Motor neuron (in vitro differentiated cells): ENCODE measurements at regions not wholly inside any gene's neighbourhood (a gene's known extent, or its start where the extent isn't known, plus 50 kb on each side); places are given as distances from the start of the nearest gene placed in this dataset.
"Not testable (repeated sequence)": the region's sequence is repeated elsewhere in the genome, so short reads cannot be mapped to it uniquely, and the experiment has no call there.

ENCODE experiments used
- ATAC-seq, 8 experiments: fragments of 200-7000 bp; cut with Tn5 transposase; replicated peaks in 6 of 8; 2 replicates each; pipeline ENCODE4 v1.8.0; 2021; ENCODE audit warnings: mild to moderate bottlenecking in 8 of 8, moderate library complexity in 8 of 8
- H3K27ac ChIP-seq, 2 donors: fragments of 250-450 bp; sonication (Bioruptor Pico); 2 replicates each; pipeline ENCODE4 v1.9.0; 2021; ENCODE audit warnings: antibody characterized with exemption in 2 of 2, mild to moderate bottlenecking in 2 of 2, moderate library complexity in 1 of 2
- H3K4me1 ChIP-seq, 2 donors: fragments of 250-450 bp; sonication (Bioruptor Pico); replicated peaks in 1 of 2; 2 replicates each; pipeline ENCODE4 v1.6.1; 2021; ENCODE audit warnings: antibody characterized with exemption in 2 of 2, mild to moderate bottlenecking in 2 of 2, moderate library complexity in 1 of 2
- H3K4me3 ChIP-seq, 5 donors: fragments of 250-450 bp; sonication (Bioruptor Pico); 2 replicates each; pipeline ENCODE4 v1.9.0; 2021; ENCODE audit warnings: antibody characterized with exemption in 5 of 5, mild to moderate bottlenecking in 5 of 5, moderate library complexity in 4 of 5
- WGBS, 10 experiments: fragments of 450-650 bp; shearing (Covaris generic); methylation state at CpG; one replicate each; pipeline ENCODE4 v1.0.0; 2022; 5-methylcytosine and 5-hydroxymethylcytosine counted together
- in situ Hi-C, 9 experiments: fragments of 400-800 bp; cut with MboI; loops; one replicate each; pipeline ENCODE4 v1.15.0; 2021; ENCODE audit warnings: low sequenced_read_pairs in 9 of 9, low pct_unique_long_range_greater_than_20kb in 2 of 9; ENCODE audit not compliant: unreplicated experiment in 9 of 9

GRCh38 chr4:64130907-64131306, 278.3 kb downstream of the TECRL start:
- 0 to 88% (median 58%) methylated on average over 2 to 4 of the region's 4 CpGs; no CpG with 5 or more reads in 1 of the 10 experiments for WGBS, 10 experiments
- Histone ChIP-seq H3K4me1 (peaks cover 0 to 4% of the 10 kb centered on the region in 2 donors), H3K27ac (no peak overlapping the region), H3K4me3 (no peak overlapping the region)
- in situ Hi-C loops = no loop called here
- ATAC-seq = peak in 7 of 8 experiments; percentile 31 to 68 (median 57)

- in situ Hi-C loops = no loop called here
- Histone ChIP-seq H3K4me1 (no peaks in the 10 kb centered on the region), H3K4me3 (no peak overlapping the region), H3K27ac (no peak overlapping the region)
- 0 to 75% (median 29%) methylated on average over 1 of the region's 1 CpG; no CpG with 5 or more reads in 3 of the 10 experiments for WGBS, 10 experiments
- no peak for ATAC-seq
These were observed 283.9 kb downstream of the TECRL start for GRCh38 chr4:64125354-64125753.

DNA sequence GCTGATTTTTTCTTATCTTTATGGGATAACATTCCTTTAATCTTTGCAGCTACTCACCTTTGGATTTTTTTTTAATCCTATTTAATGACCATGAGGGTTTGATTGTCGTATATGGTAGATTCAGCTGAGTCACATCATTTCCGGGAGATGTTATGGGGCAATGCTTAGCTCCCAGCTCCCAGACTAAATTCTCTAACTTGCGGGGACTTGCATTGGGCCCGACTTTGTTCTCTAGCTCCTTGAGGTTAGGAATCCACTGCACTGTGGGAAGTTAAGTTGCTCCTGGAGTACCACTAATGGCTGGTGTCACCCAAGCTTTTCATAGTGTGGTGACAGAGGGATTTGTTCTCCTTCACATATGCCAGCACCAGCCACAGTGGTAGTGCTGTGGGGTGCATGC, 287.4 kb downstream of the TECRL start:
- in situ Hi-C loops = no loop called here
- no peak overlapping the region for H3K27ac ChIP-seq

DNA sequence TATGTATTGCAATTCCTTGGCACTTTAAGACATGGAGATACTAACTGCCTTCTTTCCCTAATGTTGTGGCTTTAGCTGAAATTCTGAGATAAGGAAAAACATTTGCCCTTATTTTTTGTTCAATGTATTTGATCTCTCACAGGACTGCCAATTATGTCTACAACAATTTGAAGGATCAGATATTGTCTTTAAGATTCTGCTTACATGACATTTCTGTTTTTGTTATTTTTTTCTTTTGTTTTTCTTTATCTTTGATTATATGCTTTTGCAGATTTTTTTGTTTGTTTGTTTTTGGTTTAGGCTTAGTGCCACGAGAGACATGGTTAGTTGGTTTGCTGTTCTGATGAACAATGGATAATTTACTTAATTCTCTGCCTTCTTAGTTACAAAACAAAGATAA, 303.3 kb downstream of the TECRL start:
- no peak overlapping the region for H3K27ac ChIP-seq
- in situ Hi-C loops = no loop called here
- H3K4me1 ChIP-seq = no peaks in the 10 kb centered on the region
- H3K4me3 ChIP-seq = no peak overlapping the region
- ATAC-seq = no peak
- WGBS, 10 experiments = 0 to 100% (median 58%) methylated on average over 1 of the region's 1 CpG

More for the DNA sequence above, 287.4 kb downstream of the TECRL start:
- 13 to 100% (median 91%) methylated on average over 1 to 4 of the region's 4 CpGs for WGBS, 10 experiments
- Histone ChIP-seq H3K4me1 (no peaks in the 10 kb centered on the region), H3K4me3 (no peak overlapping the region)
- ATAC-seq = no peak

GRCh38 chr4:64095398-64095797, 313.9 kb downstream of the TECRL start:
- 0 to 100% (median 80%) methylated on average over 1 of the region's 1 CpG; no CpG with 5 or more reads in 1 of the 10 experiments for WGBS, 10 experiments
- H3K27ac ChIP-seq = no peak overlapping the region
- in situ Hi-C loops = no loop called here
- H3K4me3 ChIP-seq = no peak overlapping the region
- ATAC-seq = no peak
- no peaks in the 10 kb centered on the region for H3K4me1 ChIP-seq

DNA sequence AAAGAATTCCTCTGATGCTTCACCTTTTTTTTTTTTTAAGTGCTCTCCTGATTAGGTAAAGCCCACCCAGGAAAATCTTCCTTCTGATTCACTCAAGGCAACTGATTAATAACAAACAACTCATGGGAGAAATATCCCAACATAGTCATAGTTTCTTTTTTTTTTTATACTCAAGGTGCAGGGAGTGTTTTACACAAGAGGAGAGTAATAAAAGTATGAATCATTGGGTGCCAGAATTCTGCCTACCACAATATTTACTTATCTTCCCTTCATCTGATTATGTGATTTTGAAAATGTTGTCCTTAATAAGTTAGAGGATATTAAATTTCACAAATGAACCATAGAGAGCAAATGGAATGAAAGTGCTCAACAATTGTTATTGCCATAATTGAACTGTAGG, 329.9 kb downstream of the TECRL start:
- no peak overlapping the region for H3K27ac ChIP-seq
- no peaks in the 10 kb centered on the region for H3K4me1 ChIP-seq
- ATAC-seq = no peak
- no peak overlapping the region for H3K4me3 ChIP-seq
- in situ Hi-C loops = no loop called here

DNA sequence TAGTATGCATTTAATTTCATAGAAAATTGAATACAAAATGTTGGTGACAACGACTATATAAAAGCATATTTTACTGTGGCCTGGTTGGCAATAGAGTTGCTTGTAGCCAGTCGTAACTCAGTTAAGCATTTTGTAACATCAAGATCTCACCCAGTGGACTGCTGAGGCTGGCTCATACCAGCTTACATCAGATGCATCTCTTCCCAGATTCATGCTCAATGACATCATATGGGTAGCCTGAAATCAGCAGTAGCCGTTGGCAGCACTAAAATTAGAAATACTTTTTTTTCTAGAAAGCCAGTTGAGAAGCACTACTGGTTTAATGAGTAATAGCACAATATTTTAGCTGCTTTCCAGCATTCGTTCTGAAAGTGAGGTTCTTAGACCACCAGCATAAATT, 341.2 kb downstream of the TECRL start:
- H3K4me1 ChIP-seq = no peaks in the 10 kb centered on the region
- in situ Hi-C loops = no loop called here
- peak in 6 of 8 experiments; percentile 64 to 99 (median 96) for ATAC-seq
- H3K27ac ChIP-seq = no peak overlapping the region
- H3K4me3 ChIP-seq = no peak overlapping the region
- WGBS, 10 experiments = 0 to 77% (median 48%) methylated on average over 2 to 4 of the region's 4 CpGs; no CpG with 5 or more reads in 3 of the 10 experiments

DNA sequence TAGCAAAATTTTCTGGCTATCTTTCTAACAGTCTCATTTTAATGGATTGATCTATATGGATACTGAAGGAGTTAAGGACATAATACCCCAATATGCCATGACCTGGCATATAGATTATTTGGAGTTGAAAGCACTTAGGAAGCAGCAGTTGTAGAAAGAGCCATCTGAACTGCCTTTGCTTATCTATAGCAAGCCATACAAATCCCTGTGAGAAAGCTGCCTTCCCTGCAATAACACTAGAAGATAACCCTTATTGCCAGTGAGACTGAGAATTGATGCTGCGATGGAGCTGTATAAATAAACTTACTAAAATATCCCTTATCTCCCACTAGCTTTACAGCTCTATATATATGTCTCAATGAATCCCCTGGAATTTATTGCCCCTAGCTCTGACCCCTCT, 346.3 kb downstream of the TECRL start:
- in situ Hi-C loops = no loop called here
- ATAC-seq = no peak
- Histone ChIP-seq H3K4me1 (no peaks in the 10 kb centered on the region), H3K4me3 (no peak overlapping the region), H3K27ac (no peak overlapping the region)
- 0 to 100% (median 100%) methylated on average over 1 of the region's 1 CpG; no CpG with 5 or more reads in 3 of the 10 experiments for WGBS, 10 experiments

DNA sequence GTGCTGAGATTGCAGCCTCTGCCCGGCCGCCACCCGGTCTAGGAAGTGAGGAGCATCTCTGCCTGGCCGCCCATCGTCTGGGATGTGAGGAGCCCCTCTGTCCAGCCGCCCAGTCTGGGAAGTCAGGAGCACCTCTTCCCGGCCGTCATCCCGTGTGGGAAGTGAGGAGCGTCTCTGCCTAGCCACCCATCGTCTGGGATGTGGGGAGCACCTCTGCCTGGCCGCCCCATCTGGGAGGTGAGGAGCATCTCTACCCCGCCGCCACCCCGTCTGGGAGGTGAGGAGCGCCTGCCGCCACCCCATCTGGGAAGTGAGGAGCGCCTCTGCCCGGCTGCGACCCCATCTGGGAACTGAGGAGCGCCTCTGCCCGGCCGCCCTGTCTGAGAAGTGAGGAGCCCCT, 372.2 kb downstream of the TECRL start:
- not testable (repeated sequence) for H3K4me3 ChIP-seq, ATAC-seq
- WGBS, 10 experiments = 93% methylated on average over 3 of the region's 23 CpGs; no CpG with 5 or more reads in 9 of the 10 experiments

GRCh38 chr4:64022560-64022959, 386.7 kb downstream of the TECRL start:
- no peak overlapping the region for H3K27ac ChIP-seq
- ATAC-seq = no peak
- no peak overlapping the region for H3K4me3 ChIP-seq
- in situ Hi-C loops = no loop called here
- no peaks in the 10 kb centered on the region for H3K4me1 ChIP-seq

More for the DNA sequence above, 372.2 kb downstream of the TECRL start:
- H3K4me1 ChIP-seq, in situ Hi-C loops, H3K27ac ChIP-seq: not testable (repeated sequence)

- ATAC-seq = no peak
- in situ Hi-C loops = no loop called here
- 10 to 92% (median 79%) methylated on average over 1 to 8 of the region's 11 CpGs; no CpG with 5 or more reads in 5 of the 10 experiments for WGBS, 10 experiments
- Histone ChIP-seq H3K27ac (no peak overlapping the region), H3K4me1 (no peaks in the 10 kb centered on the region), H3K4me3 (no peak overlapping the region)
These were observed 392.4 kb downstream of the TECRL start for GRCh38 chr4:64016893-64017292.

DNA sequence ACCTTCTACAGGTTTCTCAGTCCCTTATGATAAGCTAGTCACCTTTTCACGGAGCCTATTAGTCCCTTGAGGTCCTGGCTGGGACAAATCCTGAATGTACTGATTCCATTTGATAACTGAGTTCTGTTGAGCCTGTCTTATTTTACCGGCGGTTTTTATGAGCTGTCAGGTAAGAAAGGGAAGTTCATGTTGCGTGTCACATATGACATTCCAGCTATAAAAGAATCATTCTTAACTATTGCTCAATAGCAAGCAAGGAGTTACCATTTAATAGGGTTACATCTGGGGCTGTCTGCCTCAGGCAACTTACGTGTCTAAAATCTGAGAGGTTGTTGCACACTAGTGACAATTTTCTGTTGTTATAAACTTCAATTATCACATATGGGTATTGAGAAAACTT, 394.6 kb downstream of the TECRL start:
- H3K27ac ChIP-seq = no peak overlapping the region
- no peak for ATAC-seq
- in situ Hi-C loops = no loop called here
- H3K4me3 ChIP-seq = no peak overlapping the region
- 0 to 83% (median 35%) methylated on average over 1 to 4 of the region's 5 CpGs; no CpG with 5 or more reads in 2 of the 10 experiments for WGBS, 10 experiments
- H3K4me1 ChIP-seq = no peaks in the 10 kb centered on the region

DNA sequence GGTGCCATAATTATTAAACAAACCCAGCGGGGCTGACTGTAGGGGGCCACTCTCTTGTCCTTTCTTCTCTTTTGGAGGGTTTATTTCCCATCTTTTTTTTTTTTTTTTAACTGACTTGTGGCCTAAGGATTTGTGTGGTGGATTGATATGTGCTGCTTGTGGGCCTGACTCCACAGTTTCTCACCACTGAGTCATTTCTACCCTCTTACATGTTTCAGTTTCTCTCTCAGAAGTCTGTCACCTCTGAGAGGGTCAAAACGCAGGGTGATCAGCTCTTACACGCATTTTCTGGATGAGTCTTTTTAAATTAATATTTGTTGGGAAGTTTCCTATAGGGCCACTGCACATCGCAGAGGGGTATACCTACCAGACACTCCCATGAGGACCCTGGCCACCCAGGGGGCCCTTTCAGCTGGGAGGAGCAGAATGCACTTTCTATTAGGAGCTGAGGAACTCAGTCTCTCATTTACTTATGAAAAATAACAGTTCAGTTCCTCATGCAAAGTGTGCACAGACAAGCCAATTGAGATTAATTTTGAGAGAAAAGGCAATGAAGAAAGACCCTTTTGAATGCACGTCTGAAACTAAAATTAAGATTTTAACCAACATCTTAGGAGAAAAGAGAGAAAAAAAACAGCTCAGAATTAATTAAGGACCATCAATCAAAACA, 407.9 kb downstream of the TECRL start:
- Histone ChIP-seq H3K4me3 (no peak overlapping the region), H3K4me1 (no peaks in the 10 kb centered on the region), H3K27ac (no peak overlapping the region)
- 10 to 100% (median 72%) methylated on average over 1 to 5 of the region's 5 CpGs for WGBS, 10 experiments
- no peak for ATAC-seq
- in situ Hi-C loops = no loop called here

DNA sequence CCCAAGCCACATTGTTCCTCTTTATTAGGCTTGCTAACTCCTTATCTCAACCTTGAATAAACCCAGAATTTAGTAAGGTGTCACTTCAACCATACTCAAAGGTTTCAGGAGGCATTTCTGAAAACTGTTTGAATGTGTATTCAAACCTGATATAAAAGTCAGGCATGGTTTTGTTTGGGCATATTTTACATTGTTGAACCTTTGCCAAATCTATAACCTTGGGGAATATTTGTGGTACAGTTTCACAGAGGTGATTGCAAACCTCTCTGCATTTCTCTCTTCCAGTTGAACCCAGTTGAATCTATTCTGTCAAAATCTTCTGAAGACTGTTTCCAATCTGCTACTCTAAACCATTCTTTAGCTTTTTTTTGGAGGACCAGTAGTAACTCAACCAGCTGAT, 409.0 kb downstream of the TECRL start:
- Histone ChIP-seq H3K4me3 (no peak overlapping the region), H3K4me1 (no peaks in the 10 kb centered on the region), H3K27ac (no peak overlapping the region)
- in situ Hi-C loops = no loop called here
- no peak for ATAC-seq
